Endothelial cell of umbilical vein (primary cell): ENCODE measurements at regions not wholly inside any gene's neighbourhood (a gene's known extent, or its start where the extent isn't known, plus 50 kb on each side); places are given as distances from the start of the nearest gene placed in this dataset.

Source experiments
- BruUV-seq: library from RNA; stranded (reverse); fragments of 400-500 nt; replicated peaks from 2 replicates; lab custom pipeline; 2021; lab: Mats Ljungman, UMichigan
- CTCF ChIA-PET: fragments of 300-600, 350-600 bp; sonication (Branson Sonifier 250); formaldehyde crosslinking; loops from one replicate; lab custom pipeline; 2021; ENCODE audit warnings: antibody characterized with exemption, inconsistent platforms; lab: Charles Lee
- POLR2A ChIA-PET: fragments of 300-600, 350-600 bp; sonication (Branson Sonifier 250); formaldehyde crosslinking; loops from one replicate; lab custom pipeline; 2021; ENCODE audit warnings: antibody characterized with exemption, inconsistent platforms; lab: Charles Lee
- DNase-seq: peaks from one replicate; pipeline ENCODE4 v3.0.0-alpha.2; 2011; ENCODE audit warnings: low read depth, low spot score
- FAIRE-seq: peaks from 2 replicates; lab custom pipeline; 2011; peaks lifted over from hg19 to GRCh38; lab: Jason Lieb, UNC
- H2AFZ ChIP-seq: 2 replicates; pipeline ENCODE4 v1.6.0; 2012; ENCODE audit warnings: low read depth, low read length, control low read depth, inconsistent platforms
- H3K27ac ChIP-seq: 2 replicates; pipeline ENCODE4 v1.5.1; 2011; ENCODE audit warnings: low read depth, mild to moderate bottlenecking, control low read depth, low read length, moderate library complexity; ENCODE audit not compliant: insufficient read depth
- H3K27me3 ChIP-seq, 2 experiments: 2 replicates each; pipeline versions ENCODE4 v1.6.0 to v1.6.1; 2011; ENCODE audit warnings: low read length in 2 of 2, mixed read lengths in 1 of 2; ENCODE audit not compliant: control insufficient read depth in 2 of 2, insufficient read depth in 2 of 2
- H3K36me3 ChIP-seq, 2 experiments: 2 replicates in 1 of 2; 3 replicates in 1 of 2; pipeline ENCODE4 v1.5.1; 2011; ENCODE audit warnings: low read length in 2 of 2, mild to moderate bottlenecking in 1 of 2, moderate library complexity in 1 of 2; ENCODE audit not compliant: control insufficient read depth in 2 of 2, insufficient read depth in 2 of 2; ENCODE audit errors: extremely low read depth in 1 of 2
- H3K4me1 ChIP-seq: 3 replicates; pipeline ENCODE4 v1.5.1; 2011; ENCODE audit warnings: mild to moderate bottlenecking, low read length; ENCODE audit not compliant: control insufficient read depth, insufficient read depth; ENCODE audit errors: extremely low read depth
- H3K4me2 ChIP-seq: 2 replicates; pipeline ENCODE4 v1.6.1; 2011; ENCODE audit warnings: low read length, control low read depth, mixed read lengths; ENCODE audit not compliant: insufficient read depth
- H3K4me3 ChIP-seq, 3 experiments: fragments of 200-600 bp in 1 of 3; sonication (generic), shearing (Covaris generic) in 1 of 3; replicated peaks in 1 of 3; 2 replicates each; pipeline ENCODE4 v1.5.1; 2011 to 2016; ENCODE audit warnings: control low read depth in 3 of 3, low read length in 3 of 3, mild to moderate bottlenecking in 2 of 3, inconsistent platforms in 1 of 3, low read depth in 1 of 3, moderate library complexity in 1 of 3; ENCODE audit not compliant: insufficient read depth in 1 of 3
- H3K79me2 ChIP-seq: 2 replicates; pipeline ENCODE4 v1.6.0; 2012; ENCODE audit warnings: low read length, inconsistent platforms; ENCODE audit not compliant: control insufficient read depth, insufficient read depth
- H3K9ac ChIP-seq: replicated peaks from 2 replicates; pipeline ENCODE3; 2011; ENCODE audit warnings: low read length, control low read depth; ENCODE audit not compliant: insufficient read depth; ENCODE audit errors: extremely low read depth
- H3K9me1 ChIP-seq: replicated peaks from 3 replicates; pipeline ENCODE4 v1.6.0; 2011; ENCODE audit warnings: mild to moderate bottlenecking, low read length; ENCODE audit not compliant: control insufficient read depth, insufficient read depth; ENCODE audit errors: extremely low read depth
- H3K9me3 ChIP-seq: replicated peaks from 2 replicates; pipeline ENCODE4 v1.5.1; 2012; ENCODE audit warnings: low read length, inconsistent platforms; ENCODE audit not compliant: control insufficient read depth, insufficient read depth
- H4K20me1 ChIP-seq: replicated peaks from 2 replicates; pipeline ENCODE3; 2011; ENCODE audit warnings: mild to moderate bottlenecking, low read length; ENCODE audit not compliant: control insufficient read depth, insufficient read depth; ENCODE audit errors: extremely low read depth
- CTCF ChIP-seq, 2 donors: IDR thresholded peaks; 1 replicate in 1 of 2; 2 replicates in 1 of 2; pipeline ENCODE4 v1.5.1; 2011; ENCODE audit warnings: low read length in 2 of 2, mild to moderate bottlenecking in 2 of 2, moderate library complexity in 2 of 2, control low read depth in 1 of 2, inconsistent platforms in 1 of 2, low read depth in 1 of 2; ENCODE audit not compliant: insufficient read depth in 1 of 2; ENCODE audit errors: extremely low read depth in 1 of 2
- EZH2 ChIP-seq: IDR thresholded peaks from 2 replicates; pipeline ENCODE4 v1.6.1; 2012; ENCODE audit warnings: borderline replicate concordance, low read depth, mild to moderate bottlenecking, moderate library complexity, low read length, inconsistent platforms; ENCODE audit not compliant: severe bottlenecking
- FOS ChIP-seq: IDR thresholded peaks from 2 replicates; pipeline ENCODE4 v1.6.1; 2011; ENCODE audit warnings: mild to moderate bottlenecking, low read length, moderate library complexity, borderline replicate concordance; ENCODE audit not compliant: insufficient read depth
- GATA2 ChIP-seq: IDR thresholded peaks from 2 replicates; pipeline ENCODE4 v1.7.0; 2011; ENCODE audit warnings: low read depth, mild to moderate bottlenecking, moderate library complexity, mixed read lengths, low read length; ENCODE audit not compliant: insufficient read length, insufficient read depth
- JUN ChIP-seq: IDR thresholded peaks from 2 replicates; pipeline ENCODE4 v1.6.1; 2011; ENCODE audit warnings: borderline replicate concordance, low read depth; ENCODE audit not compliant: insufficient read length, insufficient read depth
- MAX ChIP-seq: IDR thresholded peaks from 2 replicates; pipeline ENCODE4 v1.6.1; 2011; ENCODE audit not compliant: insufficient read depth, insufficient read length
- MYC ChIP-seq: IDR thresholded peaks from one replicate; pipeline ENCODE4 v1.6.1; 2011; ENCODE audit warnings: mild to moderate bottlenecking, low read depth, low read length
- POLR2A ChIP-seq: IDR thresholded peaks from 2 replicates; pipeline ENCODE4 v1.6.1; 2012; ENCODE audit warnings: low read depth, mild to moderate bottlenecking, control low read depth, low read length
- POLR2AphosphoS5 ChIP-seq: IDR thresholded peaks from 2 replicates; pipeline ENCODE4 v1.6.1; 2012; ENCODE audit warnings: low read depth, mild to moderate bottlenecking, control low read depth, low read length, moderate library complexity; ENCODE audit not compliant: insufficient read depth
- dilution Hi-C: fragments of 300-500 bp; cut with MboI; formaldehyde crosslinking; loops from one replicate; pipeline ENCODE4 v1.15.0; 2019; ENCODE audit warnings: low sequenced_read_pairs; ENCODE audit not compliant: extremely low pct_ligation_motif_present
- intact Hi-C: fragments of 100-400 bp; cut with micrococcal nuclease; formaldehyde crosslinking; loops from one replicate; pipeline ENCODE4 v1.10.0; 2022

GRCh38 chr2:37425408-37425807, 81.0 kb downstream of the QPCT start:
- no peak overlapping the region for H2AFZ ChIP-seq
- intact Hi-C loops, result no loop called here

More at GRCh38 chr2:37425408-37425807, 81.0 kb downstream of the QPCT start:
- ChIA-PET CTCF (interaction anchor here (0.8 to 2.6 kb wide), 4 partner anchors 9 to 452 kb away, joined by 3 to 11 read pairs (median 6); no protein-coding TSS in a partner anchor), POLR2A (no interaction called here)
- Histone ChIP-seq H3K36me3 (no peaks in the 10 kb centered on the region), H3K79me2 (no peaks in the 10 kb centered on the region), H3K9me3 (no peaks in the 10 kb centered on the region), H4K20me1 (no peaks in the 10 kb centered on the region), H3K4me3 (no peak overlapping the region), H3K4me1 (no peaks in the 10 kb centered on the region), H3K9ac (no peak overlapping the region), H3K4me2 (no peak overlapping the region), H3K27ac (no peak overlapping the region), H3K27me3 (no peaks in the 10 kb centered on the region), H3K9me1 (no peaks in the 10 kb centered on the region)
- dilution Hi-C loops, result no loop called here
- DNase-seq, result no peak
- TF ChIP-seq GATA2 (no peak), POLR2AphosphoS5 (no peak), MAX (no peak), EZH2 (no peak), CTCF (IDR thresholded peaks at IDR 0.05; ENCODE audit: extremely low read depth in 1 of 2, insufficient read depth in 1 of 2, low read depth in 1 of 2, low read length in 2 of 2) (no peak), MYC (no peak), POLR2A (no peak), FOS (no peak), JUN (no peak)
- BruUV-seq, result no TSS peak
- no peak for FAIRE-seq
